ENCODE measurements at regions not wholly inside any gene's neighbourhood (a gene's known extent, or its start where the extent isn't known, plus 50 kb on each side); places are given as distances from the start of the nearest gene placed in this dataset.

DNA sequence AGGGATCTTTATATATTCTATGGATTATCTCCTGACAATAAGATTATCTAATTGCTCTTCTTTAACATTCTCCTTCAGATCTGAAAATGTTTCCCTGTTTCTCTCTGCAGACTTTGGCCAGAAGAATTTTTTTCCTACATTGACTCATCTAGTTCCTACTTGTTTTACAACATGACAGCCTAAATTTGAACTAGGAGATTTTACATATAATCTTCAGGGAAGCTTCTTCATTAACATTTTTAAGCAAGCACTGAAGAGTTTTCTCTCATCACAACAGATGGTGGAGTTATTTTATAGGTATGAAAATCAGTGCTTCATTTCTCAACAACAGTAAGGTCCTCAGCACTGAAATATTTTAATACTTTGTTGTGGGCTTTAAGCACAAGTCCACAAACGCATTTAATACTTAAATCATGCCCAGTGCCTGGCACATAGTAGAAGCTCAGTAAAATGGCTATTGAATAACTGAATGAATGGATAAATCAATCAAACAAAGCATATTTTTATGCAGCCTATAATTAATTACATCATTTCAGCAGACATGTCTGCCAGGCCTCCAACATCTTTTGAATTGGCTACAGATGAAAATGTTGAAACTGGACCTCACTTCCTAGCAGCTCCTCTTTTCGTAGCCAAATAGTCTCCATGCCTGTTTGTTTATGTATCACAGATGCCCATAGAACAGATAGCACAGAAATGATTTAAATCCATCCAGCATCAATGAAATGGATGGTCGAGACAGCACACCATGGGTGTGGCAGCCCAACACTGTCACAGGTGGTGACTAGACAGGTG, 117.3 kb upstream of the POU2AF2 start:
- H3K4me3 Mint-ChIP-seq: no peak overlapping the region
- H3K36me3 Mint-ChIP-seq (ENCODE audit: low read depth): no peaks in the 10 kb centered on the region
- no peaks in the 10 kb centered on the region for H3K27me3 Mint-ChIP-seq (ENCODE audit: insufficient read depth)
- no peaks in the 10 kb centered on the region for H3K9me3 Mint-ChIP-seq
- intact Hi-C loops (cut with micrococcal nuclease): no loop called here
- no peak for DNase-seq (ENCODE audit: low spot score)
- no peak overlapping the region for H3K27ac Mint-ChIP-seq
- no peaks in the 10 kb centered on the region for H3K4me1 Mint-ChIP-seq (ENCODE audit: low read depth)

DNA sequence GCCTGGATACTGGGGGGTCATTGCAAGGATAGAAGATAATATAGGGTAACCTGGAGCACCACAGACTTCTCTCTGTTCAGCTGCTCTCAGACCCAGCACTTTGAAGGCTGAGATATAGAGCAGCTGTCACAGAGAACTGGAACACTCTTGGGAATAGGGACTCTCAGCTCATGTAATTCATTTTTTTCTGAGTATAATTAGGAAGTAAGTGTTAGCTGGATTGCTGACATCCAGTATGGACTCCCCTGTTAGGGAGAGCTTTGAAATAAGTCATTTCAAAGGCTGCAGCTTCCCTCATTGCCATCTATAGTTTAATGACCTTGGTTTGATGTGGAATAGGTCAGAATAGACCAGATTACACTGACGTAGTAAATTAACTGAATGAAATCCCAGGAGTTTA, 120.8 kb upstream of the POU2AF2 start:
- no peaks in the 10 kb centered on the region for H3K36me3 Mint-ChIP-seq (ENCODE audit: low read depth)
- H3K27me3 Mint-ChIP-seq (ENCODE audit: insufficient read depth): no peaks in the 10 kb centered on the region
- H3K4me1 Mint-ChIP-seq (ENCODE audit: low read depth): no peaks in the 10 kb centered on the region

DNA sequence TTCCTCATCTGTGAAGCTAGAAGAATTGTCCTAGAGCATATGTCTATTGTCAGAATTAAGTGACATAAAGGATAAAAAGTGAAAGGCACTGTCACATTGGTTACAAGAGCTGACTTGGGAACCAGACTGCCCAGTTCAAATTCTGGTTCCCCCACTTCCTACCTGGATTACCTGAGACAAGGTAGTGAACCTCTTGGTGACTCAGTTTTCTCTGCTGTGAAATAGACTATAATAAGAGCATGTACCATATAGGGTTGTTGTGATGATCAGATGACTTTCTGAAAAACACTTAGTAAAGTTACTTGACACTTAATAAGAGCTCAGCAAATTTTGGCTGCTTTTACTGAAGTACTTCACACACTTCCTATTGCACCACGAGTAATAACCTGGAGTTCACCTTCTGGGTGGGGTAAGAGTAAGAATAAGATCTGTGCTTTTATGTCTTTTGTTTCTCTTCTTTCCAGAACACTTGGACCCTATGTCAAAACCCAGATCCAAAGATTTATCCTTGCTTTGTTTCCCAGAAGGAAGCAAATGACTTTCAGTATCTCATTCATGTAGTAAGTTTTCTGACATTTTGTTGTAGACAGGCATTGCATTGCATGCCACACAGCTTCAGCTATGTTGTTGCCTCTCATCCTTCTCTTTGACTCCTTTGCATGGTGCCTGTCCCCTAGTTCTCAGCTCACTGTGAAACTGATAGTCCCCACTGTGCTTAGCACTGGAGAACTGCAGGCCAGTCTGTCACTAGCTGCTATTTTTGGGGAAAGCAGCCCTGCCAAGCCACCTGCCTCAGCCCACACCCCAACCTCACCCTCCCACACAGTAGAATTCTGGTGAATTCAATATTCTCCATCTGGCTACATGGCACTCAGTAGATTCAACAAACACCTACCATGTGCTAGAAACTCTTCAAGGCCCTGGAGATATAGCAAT, 121.8 kb upstream of the POU2AF2 start:
- Mint-ChIP-seq H3K27me3 (ENCODE audit: insufficient read depth) (no peaks in the 10 kb centered on the region), H3K4me1 (ENCODE audit: low read depth) (no peaks in the 10 kb centered on the region), H3K36me3 (ENCODE audit: low read depth) (no peaks in the 10 kb centered on the region), H3K9me3 (no peaks in the 10 kb centered on the region), H3K27ac (no peak overlapping the region), H3K4me3 (no peak overlapping the region)
- intact Hi-C loops (cut with micrococcal nuclease): no loop called here
- no peak for DNase-seq (ENCODE audit: low spot score)

More for the DNA sequence above, 120.8 kb upstream of the POU2AF2 start:
- Mint-ChIP-seq H3K4me3 (no peak overlapping the region), H3K27ac (no peak overlapping the region), H3K9me3 (no peaks in the 10 kb centered on the region)
- intact Hi-C loops (cut with micrococcal nuclease): no loop called here
- DNase-seq (ENCODE audit: low spot score): no peak

GRCh38 chr11:111120696-111121302, 124.7 kb upstream of the POU2AF2 start:
- H3K27me3 Mint-ChIP-seq (ENCODE audit: insufficient read depth): no peaks in the 10 kb centered on the region
- H3K4me1 Mint-ChIP-seq (ENCODE audit: low read depth): no peaks in the 10 kb centered on the region
- H3K36me3 Mint-ChIP-seq (ENCODE audit: low read depth): no peaks in the 10 kb centered on the region
- no peak for DNase-seq (ENCODE audit: low spot score)
- no peak overlapping the region for H3K27ac Mint-ChIP-seq
- no peaks in the 10 kb centered on the region for H3K9me3 Mint-ChIP-seq
- no peak overlapping the region for H3K4me3 Mint-ChIP-seq
- intact Hi-C loops (cut with micrococcal nuclease): no loop called here

GRCh38 chr11:111120161-111120560, 125.4 kb upstream of the POU2AF2 start:
- no peak for DNase-seq (ENCODE audit: low spot score)
- Mint-ChIP-seq H3K4me1 (ENCODE audit: low read depth) (no peaks in the 10 kb centered on the region), H3K27ac (no peak overlapping the region), H3K9me3 (no peaks in the 10 kb centered on the region), H3K27me3 (ENCODE audit: insufficient read depth) (peaks cover 2% of the 10 kb centered on the region), H3K4me3 (no peak overlapping the region), H3K36me3 (ENCODE audit: low read depth) (no peaks in the 10 kb centered on the region)
- intact Hi-C loops (cut with micrococcal nuclease): no loop called here

DNA sequence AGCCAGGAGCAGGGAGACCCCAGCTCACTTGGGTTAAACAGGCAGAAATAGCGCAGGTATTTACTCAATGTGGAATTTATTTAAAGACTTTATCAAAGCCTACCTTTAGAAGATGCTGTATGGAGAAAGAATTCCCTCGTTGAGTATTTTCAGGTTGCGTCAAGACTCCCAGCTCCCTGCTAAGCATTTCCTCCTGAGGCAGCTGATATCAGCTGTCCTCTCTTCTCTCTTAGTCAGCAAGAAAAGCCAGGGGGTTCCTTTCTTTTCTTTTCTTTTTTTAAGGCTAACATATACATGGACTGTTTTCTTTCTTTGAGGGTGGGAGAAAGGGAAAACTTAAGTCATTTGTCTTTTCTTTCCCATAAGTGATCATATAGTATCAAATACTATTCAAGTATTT, 125.8 kb upstream of the POU2AF2 start:
- H3K4me1 Mint-ChIP-seq (ENCODE audit: low read depth): no peaks in the 10 kb centered on the region
- no peak for DNase-seq (ENCODE audit: low spot score)
- peaks cover 2% of the 10 kb centered on the region for H3K27me3 Mint-ChIP-seq (ENCODE audit: insufficient read depth)
- no peaks in the 10 kb centered on the region for H3K9me3 Mint-ChIP-seq
- no peak overlapping the region for H3K27ac Mint-ChIP-seq
- no peak overlapping the region for H3K4me3 Mint-ChIP-seq
- no peaks in the 10 kb centered on the region for H3K36me3 Mint-ChIP-seq (ENCODE audit: low read depth)
- intact Hi-C loops (cut with micrococcal nuclease): no loop called here

DNA sequence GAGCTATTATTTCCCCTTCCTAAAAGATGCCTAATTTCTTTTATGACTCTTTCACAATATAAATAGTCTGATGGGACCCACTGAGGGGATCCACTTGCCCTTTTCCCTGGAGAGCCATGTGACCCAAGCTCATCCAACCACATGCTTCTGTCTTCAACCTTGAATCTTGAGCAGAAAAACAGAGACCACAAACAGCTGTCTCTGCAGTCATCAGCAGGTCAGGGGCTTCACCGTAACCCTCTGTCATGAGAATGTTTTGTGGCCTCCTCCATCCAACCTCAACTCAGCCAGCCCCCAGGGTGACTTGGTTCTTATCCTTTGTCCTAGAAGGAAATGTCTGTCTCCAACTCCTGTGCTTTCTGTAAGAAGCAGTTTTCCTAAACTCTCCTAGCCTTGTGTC, 129.6 kb upstream of the POU2AF2 start:
- Mint-ChIP-seq H3K4me3 (no peak overlapping the region), H3K36me3 (ENCODE audit: low read depth) (no peaks in the 10 kb centered on the region), H3K27ac (no peak overlapping the region), H3K27me3 (ENCODE audit: insufficient read depth) (peaks cover 2% of the 10 kb centered on the region), H3K9me3 (no peaks in the 10 kb centered on the region), H3K4me1 (ENCODE audit: low read depth) (no peaks in the 10 kb centered on the region)
- intact Hi-C loops (cut with micrococcal nuclease): no loop called here
- no peak for DNase-seq (ENCODE audit: low spot score)

DNA sequence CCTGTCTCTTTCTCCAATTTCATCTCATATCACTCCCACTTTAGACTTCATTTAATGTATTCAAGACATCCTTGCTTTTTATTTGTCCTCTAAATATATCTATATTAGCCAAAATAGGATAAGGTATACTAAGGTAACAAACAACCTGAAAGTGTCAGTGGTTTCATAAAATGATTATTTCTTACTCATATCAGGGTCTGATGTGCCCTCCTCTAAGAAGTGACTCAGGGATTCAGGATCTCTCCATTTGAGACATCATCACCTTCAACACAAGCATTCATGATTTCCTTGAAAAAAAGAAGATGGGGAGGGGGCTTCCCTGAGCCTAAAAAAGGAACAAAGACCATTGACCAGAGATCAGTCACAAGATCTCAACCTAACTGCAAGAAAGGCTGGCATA, 131.4 kb upstream of the POU2AF2 start:
- peaks cover 2% of the 10 kb centered on the region for H3K27me3 Mint-ChIP-seq (ENCODE audit: insufficient read depth)
- H3K4me3 Mint-ChIP-seq: no peak overlapping the region
- H3K27ac Mint-ChIP-seq: no peak overlapping the region
- intact Hi-C loops (cut with micrococcal nuclease): no loop called here
- DNase-seq (ENCODE audit: low spot score): no peak
- H3K36me3 Mint-ChIP-seq (ENCODE audit: low read depth): no peaks in the 10 kb centered on the region
- no peaks in the 10 kb centered on the region for H3K9me3 Mint-ChIP-seq
- H3K4me1 Mint-ChIP-seq (ENCODE audit: low read depth): no peaks in the 10 kb centered on the region

GRCh38 chr11:111112614-111113013, 132.9 kb upstream of the POU2AF2 start:
- Mint-ChIP-seq H3K36me3 (ENCODE audit: low read depth) (no peaks in the 10 kb centered on the region), H3K9me3 (no peaks in the 10 kb centered on the region), H3K4me1 (ENCODE audit: low read depth) (no peaks in the 10 kb centered on the region), H3K27me3 (ENCODE audit: insufficient read depth) (peaks cover 2% of the 10 kb centered on the region), H3K27ac (no peak overlapping the region), H3K4me3 (no peak overlapping the region)
- no peak for DNase-seq (ENCODE audit: low spot score)
- intact Hi-C loops (cut with micrococcal nuclease): no loop called here

GRCh38 chr11:111107501-111107900, 138.0 kb upstream of the POU2AF2 start:
- Mint-ChIP-seq H3K36me3 (ENCODE audit: low read depth) (no peaks in the 10 kb centered on the region), H3K27ac (no peak overlapping the region), H3K4me3 (no peak overlapping the region), H3K9me3 (no peaks in the 10 kb centered on the region), H3K27me3 (ENCODE audit: insufficient read depth) (peaks cover 4% of the 10 kb centered on the region), H3K4me1 (ENCODE audit: low read depth) (no peaks in the 10 kb centered on the region)
- no peak for DNase-seq (ENCODE audit: low spot score)
- intact Hi-C loops (cut with micrococcal nuclease): no loop called here

- DNase-seq (ENCODE audit: low spot score): no peak
- Mint-ChIP-seq H3K9me3 (no peaks in the 10 kb centered on the region), H3K36me3 (ENCODE audit: low read depth) (no peaks in the 10 kb centered on the region), H3K27ac (no peak overlapping the region), H3K4me3 (no peak overlapping the region), H3K27me3 (ENCODE audit: insufficient read depth) (peaks cover 4% of the 10 kb centered on the region), H3K4me1 (ENCODE audit: low read depth) (no peaks in the 10 kb centered on the region)
- intact Hi-C loops (cut with micrococcal nuclease): no loop called here
Observed at GRCh38 chr11:111106641-111107040, 138.9 kb upstream of the POU2AF2 start.

GRCh38 chr11:111105566-111105965, 140.0 kb upstream of the POU2AF2 start:
- no peak overlapping the region for H3K4me3 Mint-ChIP-seq
- H3K27me3 Mint-ChIP-seq (ENCODE audit: insufficient read depth): peaks cover 7% of the 10 kb centered on the region
- DNase-seq (ENCODE audit: low spot score): no peak
- H3K27ac Mint-ChIP-seq: no peak overlapping the region
- H3K9me3 Mint-ChIP-seq: no peaks in the 10 kb centered on the region
- intact Hi-C loops (cut with micrococcal nuclease): no loop called here
- no peaks in the 10 kb centered on the region for H3K4me1 Mint-ChIP-seq (ENCODE audit: low read depth)
- no peaks in the 10 kb centered on the region for H3K36me3 Mint-ChIP-seq (ENCODE audit: low read depth)

DNA sequence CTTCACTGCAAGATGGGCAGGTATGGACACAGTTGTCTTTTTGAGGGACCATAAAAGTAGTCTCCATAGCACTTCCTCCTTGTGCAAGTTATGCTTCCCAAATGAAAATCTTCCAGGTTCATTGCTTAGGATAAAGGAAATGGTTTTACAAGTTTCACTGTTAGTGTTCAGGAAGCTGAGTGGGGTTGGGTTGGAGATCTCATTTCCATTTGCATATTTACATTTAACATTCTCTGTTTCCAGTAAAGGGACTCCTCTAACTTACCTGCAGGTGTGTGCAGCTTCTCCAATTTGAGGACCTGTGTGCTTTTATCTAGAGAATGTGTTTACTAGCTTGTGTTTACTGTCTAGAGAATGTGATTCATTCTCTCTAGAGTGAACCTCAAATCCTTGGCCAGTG, 141.3 kb upstream of the POU2AF2 start:
- Mint-ChIP-seq H3K9me3 (no peaks in the 10 kb centered on the region), H3K4me1 (ENCODE audit: low read depth) (no peaks in the 10 kb centered on the region), H3K4me3 (no peak overlapping the region), H3K27ac (no peak overlapping the region), H3K27me3 (ENCODE audit: insufficient read depth) (peaks cover 7% of the 10 kb centered on the region), H3K36me3 (ENCODE audit: low read depth) (no peaks in the 10 kb centered on the region)
- DNase-seq (ENCODE audit: low spot score): no peak
- intact Hi-C loops (cut with micrococcal nuclease): no loop called here

Data from activated T-helper 1 cell treated with anti-CD3 and anti-CD28 coated beads, Interleukin-12 subunit alpha, Interleukin-12 subunit beta, Interleukin-2, Interleukin-4 antibody, amounts not matched to agents 30 ng/mL and 10 ng/mL and 1 ng/mL, durations not matched to agents 14 hours and 24 hours and 36 hours (primary cell).